Osteoblast (primary cell): ENCODE measurements at regions not wholly inside any gene's neighbourhood (a gene's known extent, or its start where the extent isn't known, plus 50 kb on each side); places are given as distances from the start of the nearest gene placed in this dataset. TPM values are rescaled to one million over a fixed set of nuclear protein-coding genes. Genes with fewer than 3 reads are reported as not detected.
A peak's percentile ranks its signal among the peaks of the same experiment; 100 is the strongest.

Experiments used
- DNase-seq: peaks from one replicate; pipeline ENCODE4 v3.0.0; 2011; ENCODE audit warnings: low spot score, mixed read lengths; ENCODE audit not compliant: insufficient read length; ENCODE audit errors: missing footprints
- H2AFZ ChIP-seq: 2 replicates; pipeline ENCODE4 v1.6.0; 2011; ENCODE audit warnings: mild to moderate bottlenecking, low read length
- H3K27ac ChIP-seq: 2 replicates; pipeline ENCODE4 v1.5.1; 2011; ENCODE audit warnings: mild to moderate bottlenecking, low read depth, low read length, moderate library complexity
- H3K27me3 ChIP-seq: 2 replicates; pipeline ENCODE4 v1.6.0; 2012; ENCODE audit warnings: mild to moderate bottlenecking, control low read depth, inconsistent platforms, low read length, moderate library complexity; ENCODE audit not compliant: insufficient read depth
- H3K36me3 ChIP-seq: 2 replicates; pipeline ENCODE4 v1.5.1; 2011; ENCODE audit warnings: mild to moderate bottlenecking, low read length, control low read depth, moderate library complexity; ENCODE audit not compliant: insufficient read depth
- H3K4me1 ChIP-seq: 2 replicates; pipeline ENCODE4 v1.5.1; 2011; ENCODE audit warnings: mild to moderate bottlenecking, low read length, control low read depth, moderate library complexity; ENCODE audit not compliant: insufficient read depth
- H3K4me2 ChIP-seq: 2 replicates; pipeline ENCODE4 v1.6.0; 2011; ENCODE audit warnings: mild to moderate bottlenecking, low read length; ENCODE audit not compliant: insufficient read depth
- H3K4me3 ChIP-seq: fragments of 200-600 bp; sonication (generic); 3 replicates; pipeline ENCODE4 v1.5.1; 2012; ENCODE audit warnings: mild to moderate bottlenecking, low read length, inconsistent platforms; ENCODE audit not compliant: insufficient read depth
- H3K79me2 ChIP-seq: 2 replicates; pipeline ENCODE4 v1.6.0; 2012; ENCODE audit warnings: mild to moderate bottlenecking, low read length, control low read depth, inconsistent platforms; ENCODE audit not compliant: insufficient read depth
- H3K9me3 ChIP-seq: 2 replicates; pipeline ENCODE4 v1.5.1; 2011; ENCODE audit warnings: low read depth, low read length, control low read depth
- H4K20me1 ChIP-seq: 2 replicates; pipeline ENCODE4 v1.6.0; 2012; ENCODE audit warnings: mild to moderate bottlenecking, low read length, control low read depth; ENCODE audit not compliant: insufficient read depth
- CTCF ChIP-seq: IDR thresholded peaks from 2 replicates; pipeline ENCODE4 v1.5.1; 2011; ENCODE audit warnings: mild to moderate bottlenecking, low read depth, low read length, moderate library complexity; ENCODE audit errors: extremely low read depth
- small RNA-seq: library from RNA; depleted of rRNA; stranded (forward); fragments of <200 nt; gene quantifications from one replicate; pipeline ENCODE3, GENCODE V24; 2012

GRCh38 chr1:55275151-55275748, 60.1 kb upstream of the USP24 start:
- Histone ChIP-seq H3K79me2 (no peaks in the 10 kb centered on the region), H2AFZ (peak overlapping the region; percentile 53), H3K36me3 (no peaks in the 10 kb centered on the region), H3K4me3 (no peak overlapping the region), H3K9me3 (no peaks in the 10 kb centered on the region), H3K27ac (peak overlapping the region; percentile 62), H3K4me2 (no peak overlapping the region), H4K20me1 (no peaks in the 10 kb centered on the region), H3K27me3 (no peaks in the 10 kb centered on the region), H3K4me1 (peaks cover 29% of the 10 kb centered on the region)
- DNase-seq, result no peak
- no peak for TF ChIP-seq CTCF

GRCh38 chr1:55272994-55273393, 57.8 kb upstream of the USP24 start:
- no peaks in the 10 kb centered on the region for H4K20me1 ChIP-seq
- H3K27ac ChIP-seq, result no peak overlapping the region
- H3K36me3 ChIP-seq, result no peaks in the 10 kb centered on the region
- H3K27me3 ChIP-seq, result no peaks in the 10 kb centered on the region
- peaks cover 29% of the 10 kb centered on the region for H3K4me1 ChIP-seq
- H3K4me2 ChIP-seq, result no peak overlapping the region
- no peak for TF ChIP-seq CTCF
- no peaks in the 10 kb centered on the region for H3K9me3 ChIP-seq
- DNase-seq, result no peak
- H3K4me3 ChIP-seq, result no peak overlapping the region
- no peak overlapping the region for H2AFZ ChIP-seq
- no peaks in the 10 kb centered on the region for H3K79me2 ChIP-seq

Small RNA genes lying in the stretch of these regions (small RNA-seq; reads per million reads assigned to genes)
- gene RF00019 (not detected), gene RNU6-830P (not detected)
